H1 (cell line): ENCODE measurements at regions not wholly inside any gene's neighbourhood (a gene's known extent, or its start where the extent isn't known, plus 50 kb on each side); places are given as distances from the start of the nearest gene placed in this dataset.

Experiments
- BCL11A ChIP-seq, 2 experiments: IDR thresholded peaks; one replicate each; pipeline ENCODE4 v1.6.1; 2011; ENCODE audit warnings: low read depth in 2 of 2, low read length in 2 of 2, mild to moderate bottlenecking in 2 of 2
- CHD7 ChIP-seq: fragments of 300-600 bp; sonication (generic); IDR thresholded peaks from 2 replicates; pipeline ENCODE4 v1.7.1; 2012; ENCODE audit warnings: low read length, moderate library complexity, mild to moderate bottlenecking, inconsistent platforms; ENCODE audit not compliant: insufficient replicate concordance
- JUND ChIP-seq: IDR thresholded peaks from 2 replicates; pipeline ENCODE4 v1.6.1; 2011; ENCODE audit warnings: mild to moderate bottlenecking, improper control_type of control experiment, low read length
- TAF1 ChIP-seq: IDR thresholded peaks from 2 replicates; pipeline ENCODE4 v1.6.1; 2011; ENCODE audit warnings: mild to moderate bottlenecking, low read depth, low read length

GRCh38 chr7:25476863-25477499, 248.7 kb upstream of the NPVF start (continued):
- TF ChIP-seq JUND (no peak), BCL11A (IDR thresholded peaks at IDR 0.05; ENCODE audit: low read depth in 2 of 2, low read length in 2 of 2) (no peak), TAF1 (no peak), CHD7 (no peak)
